ENCODE measurements at regions not wholly inside any gene's neighbourhood (a gene's known extent, or its start where the extent isn't known, plus 50 kb on each side); places are given as distances from the start of the nearest gene placed in this dataset.

DNA sequence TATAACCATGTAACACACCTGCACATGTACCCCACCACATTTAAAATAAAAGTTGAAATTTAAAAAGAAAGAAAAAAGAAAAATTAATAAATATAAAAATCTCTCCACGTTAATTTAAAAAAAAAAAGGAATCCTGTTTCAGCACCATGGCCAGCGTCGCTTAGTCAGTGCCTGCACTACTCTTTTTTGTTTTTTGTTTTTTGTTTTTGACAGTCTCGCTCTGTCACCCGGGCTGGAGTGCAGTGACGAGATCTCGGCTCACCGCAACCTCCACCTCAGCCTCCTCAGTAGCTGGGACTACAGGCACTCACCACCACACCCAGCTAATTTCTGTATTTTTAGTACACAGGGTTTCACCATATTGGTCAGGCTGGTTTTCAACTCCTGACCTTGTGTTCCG lies 835.9 kb downstream of the UQCRFS1 start:
- H4K20me1 ChIP-seq (replicated peaks; ENCODE audit: control insufficient read depth, extremely low read depth, insufficient read depth, low read length), result no peaks in the 10 kb centered on the region
- no peak overlapping the region for H3K27ac ChIP-seq (ENCODE audit: insufficient read depth, low read depth, low read length)
- H3K36me3 ChIP-seq (ENCODE audit: control insufficient read depth in 2 of 2, extremely low read depth in 1 of 2, insufficient read depth in 2 of 2, low read length in 2 of 2), result no peaks in the 10 kb centered on the region
- peaks cover 3% of the 10 kb centered on the region for H3K9me3 ChIP-seq (replicated peaks; ENCODE audit: control insufficient read depth, insufficient read depth, low read length)
- H3K4me3 ChIP-seq (replicated peaks in 1 of 3; ENCODE audit: insufficient read depth in 1 of 3, low read depth in 1 of 3, low read length in 3 of 3), result no peak overlapping the region
- no peaks in the 10 kb centered on the region for H3K27me3 ChIP-seq (ENCODE audit: control insufficient read depth in 2 of 2, insufficient read depth in 2 of 2, low read length in 2 of 2)
- no peak overlapping the region for H3K9ac ChIP-seq (replicated peaks; ENCODE audit: extremely low read depth, insufficient read depth, low read length)
- dilution Hi-C loops (cut with MboI; ENCODE audit: extremely low pct_ligation_motif_present, low sequenced_read_pairs) (no loop called here), intact Hi-C loops (cut with micrococcal nuclease) (no loop called here)
- no peak overlapping the region for H2AFZ ChIP-seq (ENCODE audit: low read depth, low read length)
- BruUV-seq (replicated peaks), result no TSS peak
- H3K79me2 ChIP-seq (ENCODE audit: control insufficient read depth, insufficient read depth, low read length), result no peaks in the 10 kb centered on the region
- no peak for DNase-seq (ENCODE audit: low read depth, low spot score)
- H3K4me1 ChIP-seq (ENCODE audit: control insufficient read depth, extremely low read depth, insufficient read depth, low read length), result no peaks in the 10 kb centered on the region
- POLR2A ChIA-PET, result no interaction called here
- CTCF ChIA-PET, result no interaction called here
- no peaks in the 10 kb centered on the region for H3K9me1 ChIP-seq (replicated peaks; ENCODE audit: control insufficient read depth, extremely low read depth, insufficient read depth, low read length)
- H3K4me2 ChIP-seq (ENCODE audit: insufficient read depth, low read length), result no peak overlapping the region
- FAIRE-seq, result no peak
- TF ChIP-seq POLR2A (IDR thresholded peaks at IDR 0.05; ENCODE audit: low read depth, low read length), result no peak
- no peak for TF ChIP-seq GATA2 (IDR thresholded peaks at IDR 0.05; ENCODE audit: insufficient read depth, insufficient read length, low read depth, low read length)
- no peak for TF ChIP-seq JUN (IDR thresholded peaks at IDR 0.05; ENCODE audit: borderline replicate concordance, insufficient read depth, insufficient read length, low read depth)
- no peak for TF ChIP-seq MYC (IDR thresholded peaks at IDR 0.05; ENCODE audit: low read depth, low read length)
- no peak for TF ChIP-seq EZH2 (IDR thresholded peaks at IDR 0.05; ENCODE audit: borderline replicate concordance, low read depth, low read length, severe bottlenecking)
- TF ChIP-seq, protein P1, sequence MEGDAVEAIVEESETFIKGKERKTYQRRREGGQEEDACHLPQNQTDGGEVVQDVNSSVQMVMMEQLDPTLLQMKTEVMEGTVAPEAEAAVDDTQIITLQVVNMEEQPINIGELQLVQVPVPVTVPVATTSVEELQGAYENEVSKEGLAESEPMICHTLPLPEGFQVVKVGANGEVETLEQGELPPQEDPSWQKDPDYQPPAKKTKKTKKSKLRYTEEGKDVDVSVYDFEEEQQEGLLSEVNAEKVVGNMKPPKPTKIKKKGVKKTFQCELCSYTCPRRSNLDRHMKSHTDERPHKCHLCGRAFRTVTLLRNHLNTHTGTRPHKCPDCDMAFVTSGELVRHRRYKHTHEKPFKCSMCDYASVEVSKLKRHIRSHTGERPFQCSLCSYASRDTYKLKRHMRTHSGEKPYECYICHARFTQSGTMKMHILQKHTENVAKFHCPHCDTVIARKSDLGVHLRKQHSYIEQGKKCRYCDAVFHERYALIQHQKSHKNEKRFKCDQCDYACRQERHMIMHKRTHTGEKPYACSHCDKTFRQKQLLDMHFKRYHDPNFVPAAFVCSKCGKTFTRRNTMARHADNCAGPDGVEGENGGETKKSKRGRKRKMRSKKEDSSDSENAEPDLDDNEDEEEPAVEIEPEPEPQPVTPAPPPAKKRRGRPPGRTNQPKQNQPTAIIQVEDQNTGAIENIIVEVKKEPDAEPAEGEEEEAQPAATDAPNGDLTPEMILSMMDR (IDR thresholded peaks at IDR 0.05; ENCODE audit: extremely low read depth in 1 of 2, insufficient read depth in 1 of 2, low read depth in 1 of 2, low read length in 2 of 2), result no peak
- no peak for TF ChIP-seq POLR2AphosphoS5 (IDR thresholded peaks at IDR 0.05; ENCODE audit: insufficient read depth, low read depth, low read length)
- TF ChIP-seq, protein P2, sequence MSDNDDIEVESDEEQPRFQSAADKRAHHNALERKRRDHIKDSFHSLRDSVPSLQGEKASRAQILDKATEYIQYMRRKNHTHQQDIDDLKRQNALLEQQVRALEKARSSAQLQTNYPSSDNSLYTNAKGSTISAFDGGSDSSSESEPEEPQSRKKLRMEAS (IDR thresholded peaks at IDR 0.05; ENCODE audit: insufficient read depth, insufficient read length), result no peak

Measured in endothelial cell of umbilical vein (primary cell).